Omental fat pad (tissue), 3 donors: ENCODE measurements at regions not wholly inside any gene's neighbourhood (a gene's known extent, or its start where the extent isn't known, plus 50 kb on each side); places are given as distances from the start of the nearest gene placed in this dataset.

ENCODE experiments used
- ATAC-seq: fragments of 150-250 bp; one replicate; pipeline ENCODE4 v1.9.1; 2016; ENCODE audit warnings: mild to moderate bottlenecking, moderate library complexity; ENCODE audit not compliant: low FRiP score
- DNase-seq: peaks from one replicate; pipeline ENCODE4 v3.0.0-alpha.2; 2019; ENCODE audit warnings: low spot score
- CTCF ChIP-seq, 3 donors: fragments of 450-650 bp; IDR thresholded peaks; one replicate each; pipeline ENCODE4 v1.5.1; 2016 to 2017; ENCODE audit warnings: antibody characterized with exemption in 3 of 3, mild to moderate bottlenecking in 3 of 3, moderate library complexity in 2 of 3

- TF ChIP-seq CTCF (IDR thresholded peaks at IDR 0.05): no peak
- no peak for ATAC-seq
- no peak for DNase-seq
These were observed 191.6 kb downstream of the PLK2 start for GRCh38 chr5:58268268-58268667.

DNA sequence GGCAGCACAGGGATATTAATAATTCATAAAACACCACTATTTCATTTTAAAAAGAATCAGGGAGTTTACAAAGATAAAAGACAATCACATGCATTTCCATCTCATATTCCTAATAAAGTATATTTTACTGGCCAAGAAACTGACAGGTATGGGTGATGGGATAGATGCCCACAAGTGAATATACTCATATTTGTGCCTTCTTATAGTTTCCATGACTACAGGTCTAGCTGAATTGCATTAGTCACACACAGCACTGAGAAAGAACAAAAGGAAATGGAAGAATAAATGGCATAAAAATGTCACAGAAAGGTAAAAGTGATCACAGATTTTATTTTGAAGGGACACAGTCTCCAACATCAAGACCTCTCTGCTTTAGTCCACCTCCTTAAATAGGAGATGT is 193.5 kb downstream of the PLK2 start:
- no peak for ATAC-seq
- DNase-seq: no peak
- no peak for TF ChIP-seq CTCF (IDR thresholded peaks at IDR 0.05)

GRCh38 chr5:58265246-58265930 is 194.5 kb downstream of the PLK2 start:
- no peak for TF ChIP-seq CTCF (IDR thresholded peaks at IDR 0.05)
- ATAC-seq: no peak
- no peak for DNase-seq

- DNase-seq (no peak), ATAC-seq (no peak)
- TF ChIP-seq CTCF (IDR thresholded peaks at IDR 0.05): no peak
These were observed 195.6 kb downstream of the PLK2 start for GRCh38 chr5:58264276-58264675.

DNA sequence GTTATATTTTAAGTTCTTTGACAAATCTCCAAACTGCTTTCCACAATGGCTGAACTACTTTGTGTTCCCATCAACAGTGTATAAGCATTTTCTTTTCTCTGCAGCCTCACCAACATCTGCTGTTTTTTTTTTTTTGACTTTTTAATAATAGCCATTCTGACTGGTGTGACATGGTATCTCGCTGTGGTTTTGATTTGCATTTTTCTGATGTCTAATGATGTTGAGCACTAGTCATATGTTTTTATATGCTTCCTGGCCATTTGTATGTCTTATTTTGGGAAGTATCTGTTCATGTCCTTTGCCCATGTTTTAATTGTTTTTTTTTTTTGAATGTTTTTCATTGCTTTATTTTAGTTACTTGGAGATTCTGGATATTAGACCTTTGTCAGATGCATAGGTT is 196.6 kb downstream of the PLK2 start:
- ATAC-seq: no peak
- no peak for TF ChIP-seq CTCF (IDR thresholded peaks at IDR 0.05)

DNA sequence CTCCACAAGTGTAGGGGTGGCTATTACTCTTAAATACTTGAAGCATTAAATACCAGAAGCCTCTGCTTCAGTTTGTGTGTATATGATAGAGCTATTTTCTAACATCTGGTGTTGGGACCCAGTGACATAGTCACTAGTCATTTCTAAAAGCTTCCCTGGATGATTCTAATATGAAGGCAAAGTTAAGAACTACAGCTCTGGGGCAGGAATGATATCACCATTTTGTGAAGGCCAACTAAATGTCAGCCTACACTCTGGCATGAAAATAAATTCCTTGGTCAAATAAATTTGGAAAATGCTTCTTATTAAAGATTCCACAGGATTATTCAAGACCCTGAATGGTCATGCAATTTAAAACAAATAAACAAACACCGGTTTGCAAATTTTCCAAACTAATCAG is 197.7 kb downstream of the PLK2 start:
- no peak for TF ChIP-seq CTCF (IDR thresholded peaks at IDR 0.05)
- no peak for DNase-seq
- no peak for ATAC-seq

More for the DNA sequence above, 196.6 kb downstream of the PLK2 start:
- DNase-seq: no peak

- ATAC-seq: no peak
- TF ChIP-seq CTCF (IDR thresholded peaks at IDR 0.05): no peak
These were observed 198.3 kb downstream of the PLK2 start for GRCh38 chr5:58261605-58262004.

More at GRCh38 chr5:58261605-58262004, 198.3 kb downstream of the PLK2 start:
- DNase-seq: no peak
